ENCODE measurements at regions not wholly inside any gene's neighbourhood (a gene's known extent, or its start where the extent isn't known, plus 50 kb on each side); places are given as distances from the start of the nearest gene placed in this dataset.

DNA sequence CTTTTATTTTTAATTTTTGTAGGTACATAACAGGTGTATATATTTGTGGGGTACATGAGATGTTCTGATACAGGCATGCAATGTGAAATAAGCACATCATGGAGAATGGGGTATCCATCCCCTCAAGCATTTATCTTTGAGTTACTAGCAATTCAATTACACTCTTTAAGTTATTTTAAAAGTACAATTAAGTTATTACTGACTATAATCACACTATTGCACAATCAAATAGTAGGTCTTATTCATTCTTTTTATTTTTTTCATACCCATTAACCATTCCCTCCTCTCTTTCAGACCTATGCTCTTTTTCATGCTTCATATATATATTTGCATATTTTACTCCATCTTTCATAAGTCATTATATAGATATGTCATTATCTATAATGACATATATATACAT, 93.3 kb downstream of the MAGEB5 start:
- intact Hi-C loops (cut with DNase I): no loop called here
- DNase-seq (no peak), ATAC-seq (no peak)
- no peak overlapping the region for H3K27ac ChIP-seq
- H3K4me1 ChIP-seq: no peaks in the 10 kb centered on the region
- H3K36me3 ChIP-seq: no peaks in the 10 kb centered on the region
- H3K9me3 ChIP-seq: no peaks in the 10 kb centered on the region
- H3K27me3 ChIP-seq: no peaks in the 10 kb centered on the region
- TF ChIP-seq, protein P1, sequence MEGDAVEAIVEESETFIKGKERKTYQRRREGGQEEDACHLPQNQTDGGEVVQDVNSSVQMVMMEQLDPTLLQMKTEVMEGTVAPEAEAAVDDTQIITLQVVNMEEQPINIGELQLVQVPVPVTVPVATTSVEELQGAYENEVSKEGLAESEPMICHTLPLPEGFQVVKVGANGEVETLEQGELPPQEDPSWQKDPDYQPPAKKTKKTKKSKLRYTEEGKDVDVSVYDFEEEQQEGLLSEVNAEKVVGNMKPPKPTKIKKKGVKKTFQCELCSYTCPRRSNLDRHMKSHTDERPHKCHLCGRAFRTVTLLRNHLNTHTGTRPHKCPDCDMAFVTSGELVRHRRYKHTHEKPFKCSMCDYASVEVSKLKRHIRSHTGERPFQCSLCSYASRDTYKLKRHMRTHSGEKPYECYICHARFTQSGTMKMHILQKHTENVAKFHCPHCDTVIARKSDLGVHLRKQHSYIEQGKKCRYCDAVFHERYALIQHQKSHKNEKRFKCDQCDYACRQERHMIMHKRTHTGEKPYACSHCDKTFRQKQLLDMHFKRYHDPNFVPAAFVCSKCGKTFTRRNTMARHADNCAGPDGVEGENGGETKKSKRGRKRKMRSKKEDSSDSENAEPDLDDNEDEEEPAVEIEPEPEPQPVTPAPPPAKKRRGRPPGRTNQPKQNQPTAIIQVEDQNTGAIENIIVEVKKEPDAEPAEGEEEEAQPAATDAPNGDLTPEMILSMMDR (IDR thresholded peaks at IDR 0.05): no peak
- H3K4me3 ChIP-seq: no peak overlapping the region

DNA sequence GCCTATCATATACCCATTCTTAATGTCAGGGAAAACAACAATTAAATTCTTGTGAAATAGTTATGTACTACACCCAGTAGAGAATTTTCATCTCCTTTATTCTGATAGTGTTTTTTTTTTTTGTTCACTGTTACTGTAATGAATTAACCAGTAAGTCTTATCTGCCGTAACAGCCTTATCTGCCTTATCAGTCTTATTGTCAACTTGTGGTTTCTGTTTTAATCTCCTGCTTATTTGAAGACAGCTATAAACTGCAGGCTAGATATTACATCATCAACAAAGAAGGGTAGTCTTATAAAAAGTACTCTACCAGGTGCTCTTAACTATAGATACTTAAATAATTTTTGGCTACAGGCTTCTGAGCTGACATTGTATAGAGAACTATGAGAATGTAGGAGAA, 79.5 kb downstream of the MAGEB5 start:
- H3K36me3 ChIP-seq: no peaks in the 10 kb centered on the region
- TF ChIP-seq, protein P1 (IDR thresholded peaks at IDR 0.05): no peak
- intact Hi-C loops (cut with DNase I): no loop called here
- no peaks in the 10 kb centered on the region for H3K27me3 ChIP-seq
- no peaks in the 10 kb centered on the region for H3K4me1 ChIP-seq
- ATAC-seq (no peak), DNase-seq (no peak)
- H3K9me3 ChIP-seq: no peaks in the 10 kb centered on the region
- H3K4me3 ChIP-seq: no peak overlapping the region
- H3K27ac ChIP-seq: no peak overlapping the region

DNA sequence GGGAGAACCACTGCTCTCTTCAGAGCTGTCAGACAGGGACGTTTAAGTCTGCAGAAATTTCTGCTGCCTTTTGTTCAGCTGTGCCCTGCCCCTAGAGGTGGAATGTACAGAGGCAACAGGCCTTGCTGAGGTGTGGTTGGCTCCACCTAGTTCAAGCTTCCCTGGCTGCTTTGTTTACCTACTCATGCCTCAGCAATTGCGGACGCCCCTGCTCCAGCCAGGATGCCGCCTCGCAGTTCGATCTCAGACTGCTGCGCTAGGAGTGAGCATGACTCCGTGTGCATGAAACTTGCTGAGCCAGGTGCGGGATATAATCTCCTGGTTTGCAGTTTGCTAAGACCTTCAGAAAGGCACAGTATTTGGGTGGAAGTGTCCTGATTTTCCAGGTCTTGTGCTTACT, 70.9 kb downstream of the MAGEB5 start:
- no peaks in the 10 kb centered on the region for H3K27me3 ChIP-seq
- DNase-seq (no peak), ATAC-seq (no peak)
- TF ChIP-seq, protein P1 (IDR thresholded peaks at IDR 0.05): no peak
- intact Hi-C loops (cut with DNase I): no loop called here
- H3K27ac ChIP-seq: no peak overlapping the region
- no peak overlapping the region for H3K4me3 ChIP-seq
- H3K9me3 ChIP-seq: no peaks in the 10 kb centered on the region
- no peaks in the 10 kb centered on the region for H3K4me1 ChIP-seq
- no peaks in the 10 kb centered on the region for H3K36me3 ChIP-seq
